Left renal pelvis (tissue), 4 donors: ENCODE measurements at regions not wholly inside any gene's neighbourhood (a gene's known extent, or its start where the extent isn't known, plus 50 kb on each side); places are given as distances from the start of the nearest gene placed in this dataset.
"Not testable (repeated sequence)": the region's sequence is repeated elsewhere in the genome, so short reads cannot be mapped to it uniquely, and the experiment has no call there.

ENCODE experiments used
- DNase-seq, 4 donors: peaks; one replicate each; pipeline ENCODE4 v3.0.0-alpha.2; 2013; ENCODE audit warnings: low read depth in 4 of 4, low spot score in 3 of 4

GRCh38 chr1:25134801-25135461 lies 97.4 kb downstream of the SYF2 start:
- peak in 2 of 4 donors; percentile 37 to 55 for DNase-seq

- DNase-seq: no peak
These were observed 98.0 kb downstream of the SYF2 start for GRCh38 chr1:25134307-25134706.

DNA sequence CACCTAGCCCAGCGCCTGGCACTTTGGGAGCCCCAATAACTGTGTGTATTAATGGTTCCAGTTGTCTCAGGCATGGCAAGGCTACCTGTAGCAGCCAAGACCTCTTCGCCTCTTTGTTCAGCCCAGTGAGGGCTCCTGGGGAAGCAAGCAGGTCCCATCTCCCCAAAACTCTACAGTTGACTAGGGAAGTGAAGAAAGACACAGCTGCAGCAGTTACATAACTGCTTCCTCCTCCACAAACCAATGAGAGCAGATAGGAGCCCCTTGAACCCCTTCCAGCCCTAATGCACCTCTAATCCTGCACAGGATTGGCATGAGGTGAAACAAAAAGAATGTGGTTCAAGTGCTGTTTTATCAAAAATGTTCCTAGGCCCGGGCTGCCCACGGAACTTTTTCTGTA lies 100.5 kb downstream of the SYF2 start:
- DNase-seq: no peak

GRCh38 chr1:25130895-25131294 lies 101.4 kb downstream of the SYF2 start:
- no peak for DNase-seq

GRCh38 chr1:25129380-25129779 lies 102.9 kb downstream of the SYF2 start:
- no peak for DNase-seq

DNA sequence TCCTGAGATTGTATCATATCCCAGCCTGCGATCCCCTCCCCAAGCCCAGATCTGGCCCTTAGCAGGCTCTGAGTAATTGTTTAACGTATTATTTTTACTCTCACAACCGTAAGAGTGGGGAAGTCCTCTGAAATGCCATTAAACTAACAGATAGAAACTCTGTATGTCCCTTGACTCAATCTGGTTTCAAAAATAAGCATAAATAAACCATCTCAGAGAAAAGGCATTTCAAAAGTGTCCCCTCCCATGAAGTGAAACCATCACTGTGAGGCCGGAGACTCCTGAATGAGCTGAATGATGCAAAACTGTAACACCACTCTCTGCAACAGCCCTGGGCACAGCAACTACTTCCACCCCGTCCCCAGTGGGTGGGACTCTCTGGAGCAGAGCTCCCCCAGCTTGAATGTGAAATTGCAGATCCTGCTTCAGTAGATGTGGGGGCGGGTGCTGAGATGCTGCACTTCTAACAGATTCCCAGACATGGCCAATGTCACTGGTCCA lies 104.1 kb downstream of the SYF2 start:
- no peak for DNase-seq

DNA sequence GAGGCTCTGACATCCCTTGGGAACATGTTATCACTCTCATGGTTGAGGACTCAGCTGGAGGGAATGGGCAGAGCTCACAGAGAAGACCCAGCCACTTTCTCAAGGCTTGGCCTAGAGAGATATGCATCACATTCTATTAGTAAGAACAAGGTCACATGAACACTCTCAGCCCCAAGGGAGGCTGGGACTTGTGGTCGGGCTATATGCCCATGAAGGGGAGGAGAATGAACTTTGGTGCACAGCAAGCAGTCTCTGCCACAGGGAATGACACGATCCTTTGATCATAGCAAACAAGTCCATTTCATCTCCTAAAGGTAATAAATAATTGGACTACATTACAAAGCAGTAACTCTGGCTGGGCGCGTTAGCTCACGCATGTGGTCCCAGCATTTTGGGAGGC lies 105.7 kb downstream of the SYF2 start:
- no peak for DNase-seq

DNA sequence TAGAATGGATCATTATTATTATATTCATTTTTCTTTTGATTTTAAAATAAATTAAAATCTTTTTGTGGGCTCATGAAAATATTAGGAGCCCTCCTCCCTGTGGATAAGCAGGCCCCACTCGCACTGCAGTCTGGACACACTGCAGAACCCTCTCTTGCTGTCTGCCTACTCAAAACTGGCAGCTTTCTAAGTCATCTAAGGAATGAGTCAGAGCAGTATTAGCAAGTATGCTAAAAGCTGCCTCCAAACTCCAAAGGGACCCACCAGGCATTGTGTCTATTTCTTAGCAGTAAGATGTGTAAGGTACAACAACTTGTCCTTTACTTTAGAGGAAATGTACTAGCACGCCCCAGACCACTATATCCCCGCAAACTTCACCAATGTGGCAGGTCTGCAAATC lies 108.8 kb downstream of the SYF2 start:
- no peak for DNase-seq

GRCh38 chr1:25122747-25123146 lies 109.6 kb downstream of the SYF2 start:
- DNase-seq: no peak

- DNase-seq: no peak
These were observed 112.0 kb downstream of the SYF2 start for GRCh38 chr1:25120281-25120680.

DNA sequence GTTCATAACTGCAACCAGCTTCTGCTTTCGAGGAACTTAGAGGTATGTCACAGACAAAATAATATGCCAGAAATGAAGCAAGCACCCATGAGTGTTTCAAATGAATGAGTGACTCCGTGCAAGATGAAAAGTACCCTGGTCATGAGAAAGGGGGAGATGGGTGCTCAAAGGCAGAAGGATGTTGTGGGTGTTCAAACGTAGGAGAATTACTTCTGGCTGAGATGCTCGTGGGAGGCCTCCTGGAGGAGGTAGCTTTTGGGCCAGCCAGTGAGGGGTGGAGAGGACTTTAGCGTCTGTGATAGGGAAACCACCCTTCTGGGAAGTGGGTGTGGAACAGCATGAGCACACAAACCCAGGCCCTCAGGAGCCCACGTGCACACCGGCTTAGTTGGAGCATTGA lies 113.8 kb downstream of the SYF2 start:
- no peak for DNase-seq

DNA sequence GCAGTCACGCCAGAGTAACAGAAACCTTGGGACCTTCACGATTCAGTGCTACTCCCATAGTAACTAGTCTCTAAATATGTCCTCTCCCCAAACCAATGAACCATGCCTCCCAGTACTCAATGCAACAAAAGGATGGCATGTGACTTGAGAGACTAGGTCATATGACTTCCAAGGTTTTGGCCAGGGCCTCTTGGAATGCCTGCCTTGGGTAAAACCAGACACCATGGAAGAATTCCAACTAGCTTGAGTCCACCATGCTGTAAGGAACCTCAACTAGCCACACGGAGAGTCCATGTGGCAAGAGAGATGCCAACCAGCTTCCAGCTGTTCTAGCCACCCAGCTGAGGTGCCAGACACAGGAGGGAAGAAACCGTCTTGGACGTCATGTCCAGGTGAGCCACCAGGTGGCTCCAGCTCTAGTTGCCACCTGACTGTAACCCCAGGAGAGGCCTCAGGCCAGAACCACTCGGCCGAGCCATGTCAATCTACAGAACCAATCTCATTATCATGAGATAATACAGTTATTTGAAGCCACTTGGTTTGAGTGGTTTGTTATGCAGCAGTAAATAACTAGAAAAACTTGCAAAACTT lies 115.0 kb downstream of the SYF2 start:
- DNase-seq: no peak

DNA sequence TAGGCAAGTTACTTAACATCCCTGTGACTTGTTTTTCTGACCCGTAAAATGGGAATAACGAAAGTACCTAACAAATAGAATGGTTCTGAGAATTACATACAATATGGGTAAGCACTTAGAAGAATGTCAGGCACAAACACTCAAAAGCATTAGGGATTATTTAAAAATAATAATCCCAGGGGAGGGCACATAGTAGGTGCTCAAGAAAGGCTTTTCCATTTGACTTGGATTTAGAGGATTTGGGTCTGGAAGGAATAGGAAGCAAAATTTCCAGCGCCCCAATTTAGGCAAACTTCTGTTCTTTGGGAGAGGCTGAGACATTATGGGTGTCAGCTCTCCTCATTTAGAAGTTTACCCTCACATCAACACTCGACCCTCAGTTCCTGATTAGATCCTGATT lies 115.5 kb downstream of the SYF2 start:
- DNase-seq: no peak

GRCh38 chr1:25116117-25116516 lies 116.2 kb downstream of the SYF2 start:
- not testable (repeated sequence) for DNase-seq

DNA sequence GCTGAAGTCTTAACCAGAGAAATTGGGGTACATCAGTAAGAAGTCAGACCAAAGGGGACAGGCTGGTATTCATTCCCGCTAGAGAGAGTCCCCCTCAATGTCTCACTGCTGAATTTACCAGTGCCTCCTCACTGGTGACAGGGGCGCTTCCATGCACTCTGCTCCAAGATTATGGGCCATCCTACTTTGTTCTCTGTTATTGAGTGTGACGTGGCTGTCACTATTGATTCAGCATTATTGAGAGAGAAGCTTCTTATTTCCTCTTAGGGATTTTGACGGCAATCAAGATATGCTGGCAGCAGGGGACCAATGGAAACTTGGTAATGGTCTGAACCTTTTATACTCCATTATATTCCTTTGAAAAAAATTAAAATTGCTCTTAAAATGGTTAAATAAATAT lies 118.6 kb downstream of the SYF2 start:
- DNase-seq: no peak

GRCh38 chr1:25113086-25113485 lies 119.2 kb downstream of the SYF2 start:
- no peak for DNase-seq

DNA sequence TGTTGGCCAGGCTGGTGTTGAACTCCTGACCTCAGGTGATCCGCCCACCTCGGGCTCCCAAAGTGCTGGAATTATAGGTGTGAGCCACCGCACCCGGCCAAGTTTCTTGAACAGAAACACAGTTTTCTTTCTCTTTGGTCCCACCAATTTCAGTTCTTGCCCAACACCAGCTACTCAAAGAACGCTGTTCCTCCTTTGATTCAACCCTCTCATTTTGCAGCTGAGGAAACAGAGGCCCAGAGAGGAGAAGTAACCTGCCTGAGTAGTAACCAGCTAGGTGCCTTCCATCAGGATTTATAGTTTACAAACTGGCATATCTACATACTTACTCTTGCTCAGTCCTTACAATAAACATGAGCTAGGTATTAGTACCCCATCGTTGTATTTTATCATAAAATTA lies 119.9 kb downstream of the SYF2 start:
- no peak for DNase-seq

DNA sequence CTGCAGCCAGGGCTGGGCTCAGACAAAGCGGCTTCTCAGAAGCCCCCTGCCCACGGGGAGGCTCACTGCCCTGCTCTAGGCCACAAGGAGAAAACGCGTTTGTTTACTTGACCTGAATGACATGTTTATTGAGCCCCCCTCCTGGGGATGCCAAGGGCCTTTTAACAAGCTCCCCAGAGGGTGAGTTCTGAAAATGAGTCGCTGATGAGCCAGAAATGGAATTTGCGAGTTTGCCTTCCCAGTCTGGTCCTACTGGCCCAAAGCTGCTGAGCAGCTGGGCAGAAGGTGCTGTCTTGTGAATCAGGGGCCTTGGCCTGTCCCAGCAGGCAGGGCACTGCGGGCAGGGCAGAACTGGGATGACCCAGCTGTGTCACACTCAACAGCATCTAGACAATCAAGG lies 120.6 kb downstream of the SYF2 start:
- no peak for DNase-seq

GRCh38 chr1:25110485-25110884 lies 121.8 kb downstream of the SYF2 start:
- no peak for DNase-seq

GRCh38 chr1:25110036-25110435 lies 122.3 kb downstream of the SYF2 start:
- no peak for DNase-seq

GRCh38 chr1:25109531-25109951 lies 122.8 kb downstream of the SYF2 start:
- no peak for DNase-seq

GRCh38 chr1:25107643-25108010 lies 124.7 kb downstream of the SYF2 start:
- DNase-seq: no peak
